ENCODE measurements at regions not wholly inside any gene's neighbourhood (a gene's known extent, or its start where the extent isn't known, plus 50 kb on each side); places are given as distances from the start of the nearest gene placed in this dataset.

DNA sequence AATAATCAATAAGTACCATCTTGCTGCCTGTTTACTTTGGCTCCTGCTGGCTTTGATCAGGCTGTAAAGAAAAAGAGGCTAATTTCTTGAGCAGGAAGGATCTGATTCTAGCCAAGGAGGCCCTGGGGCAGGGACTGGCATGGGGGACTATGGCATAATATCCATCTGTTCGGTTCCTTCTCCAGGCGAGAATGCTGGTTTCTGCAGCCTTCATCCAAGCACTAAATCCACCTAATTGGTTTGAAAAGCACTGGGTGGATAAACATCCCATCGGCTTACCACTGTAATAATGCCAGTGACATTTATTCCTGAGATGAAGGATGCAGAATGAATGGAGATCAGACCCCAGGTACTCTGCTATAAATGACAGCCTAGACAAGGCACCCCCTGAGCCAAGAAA lies 180.0 kb upstream of the ASIC2 start:
- H3K4me1 Mint-ChIP-seq (ENCODE audit: low read depth in 2 of 2): no peaks in the 10 kb centered on the region
- H3K4me3 Mint-ChIP-seq: no peak overlapping the region
- H3K27ac Mint-ChIP-seq: no peak overlapping the region
- H3K27me3 Mint-ChIP-seq: peaks cover 15 to 41% of the 10 kb centered on the region in 2 donors
- ATAC-seq (no peak), DNase-seq (ENCODE audit: low spot score) (no peak)
- H3K36me3 Mint-ChIP-seq: no peaks in the 10 kb centered on the region
- H3K9me3 Mint-ChIP-seq: no peaks in the 10 kb centered on the region

DNA sequence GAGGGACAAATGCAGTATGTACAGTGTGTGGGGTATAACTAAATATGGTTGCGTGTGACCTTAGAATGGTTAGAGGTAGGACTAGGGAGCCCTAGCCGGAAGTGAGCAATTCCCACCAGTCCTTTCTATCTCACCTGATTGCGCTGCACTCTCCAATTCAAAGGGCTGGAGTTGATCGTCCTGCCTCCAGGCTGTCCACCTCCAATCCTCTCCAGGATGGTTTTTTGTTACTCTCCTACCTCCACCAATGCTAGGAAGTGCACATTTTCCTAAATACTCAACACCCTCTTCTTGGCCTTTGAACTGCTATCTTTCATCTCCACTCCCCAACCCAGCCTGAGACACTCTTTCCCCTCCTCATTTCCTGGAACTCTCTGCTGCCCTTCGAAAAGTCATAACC lies 181.7 kb upstream of the ASIC2 start:
- Mint-ChIP-seq H3K27me3 (peaks cover 12 to 34% of the 10 kb centered on the region in 2 donors), H3K36me3 (no peaks in the 10 kb centered on the region), H3K4me1 (ENCODE audit: low read depth in 2 of 2) (no peaks in the 10 kb centered on the region), H3K27ac (no peak overlapping the region), H3K9me3 (no peaks in the 10 kb centered on the region), H3K4me3 (no peak overlapping the region)
- peak in 1 of 2 donors; percentile 15 for ATAC-seq
- DNase-seq (ENCODE audit: low spot score): no peak

DNA sequence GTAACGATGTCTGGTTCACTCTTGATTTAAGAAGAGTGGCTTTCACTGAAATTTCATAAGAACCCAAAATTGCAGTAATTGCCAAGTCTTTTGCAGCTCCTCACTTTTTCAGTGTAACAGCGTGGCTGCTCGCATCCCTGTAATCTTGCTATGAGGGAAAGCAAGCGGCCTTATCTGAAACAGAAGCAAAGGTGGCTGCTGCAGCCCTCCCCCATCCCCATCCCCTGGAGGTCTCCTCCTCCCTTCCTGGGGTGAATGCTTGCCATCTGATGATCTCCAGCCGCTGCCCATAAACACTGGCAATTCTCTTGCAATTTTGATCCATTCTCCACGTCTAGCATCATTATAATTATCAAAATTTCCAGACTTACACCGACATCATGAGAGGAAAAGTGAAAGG lies 182.5 kb upstream of the ASIC2 start:
- Mint-ChIP-seq H3K4me3 (no peak overlapping the region), H3K4me1 (ENCODE audit: low read depth in 2 of 2) (no peaks in the 10 kb centered on the region), H3K27me3 (peaks cover 12 to 34% of the 10 kb centered on the region in 2 donors), H3K9me3 (no peaks in the 10 kb centered on the region), H3K27ac (no peak overlapping the region), H3K36me3 (no peaks in the 10 kb centered on the region)
- no peak for ATAC-seq
- no peak for DNase-seq (ENCODE audit: low spot score)

DNA sequence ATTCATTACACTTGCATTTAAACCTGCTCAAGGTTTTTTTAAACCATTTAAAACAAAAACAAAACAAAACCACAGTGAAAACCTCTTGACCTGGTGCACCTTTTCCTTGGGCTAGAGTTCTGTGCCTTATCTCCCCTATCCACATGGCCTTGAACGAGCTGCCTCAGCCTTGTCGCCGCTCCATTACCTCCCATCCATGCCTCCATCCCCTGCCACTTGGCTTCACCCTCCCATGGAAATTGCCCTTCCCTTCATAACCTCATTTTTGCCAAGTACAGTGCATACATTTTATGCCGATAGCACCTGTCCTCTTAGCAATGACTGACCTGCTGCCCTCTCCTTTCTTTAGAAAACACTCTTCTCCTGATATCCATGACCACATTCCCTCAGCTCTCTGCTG lies 188.6 kb upstream of the ASIC2 start:
- H3K4me3 Mint-ChIP-seq: no peak overlapping the region
- DNase-seq (ENCODE audit: low spot score) (no peak), ATAC-seq (no peak)
- peaks cover 3 to 6% of the 10 kb centered on the region in 2 donors for H3K27me3 Mint-ChIP-seq
- H3K36me3 Mint-ChIP-seq: no peaks in the 10 kb centered on the region
- H3K4me1 Mint-ChIP-seq (ENCODE audit: low read depth in 2 of 2): no peaks in the 10 kb centered on the region
- H3K27ac Mint-ChIP-seq: no peak overlapping the region
- H3K9me3 Mint-ChIP-seq: no peaks in the 10 kb centered on the region

DNA sequence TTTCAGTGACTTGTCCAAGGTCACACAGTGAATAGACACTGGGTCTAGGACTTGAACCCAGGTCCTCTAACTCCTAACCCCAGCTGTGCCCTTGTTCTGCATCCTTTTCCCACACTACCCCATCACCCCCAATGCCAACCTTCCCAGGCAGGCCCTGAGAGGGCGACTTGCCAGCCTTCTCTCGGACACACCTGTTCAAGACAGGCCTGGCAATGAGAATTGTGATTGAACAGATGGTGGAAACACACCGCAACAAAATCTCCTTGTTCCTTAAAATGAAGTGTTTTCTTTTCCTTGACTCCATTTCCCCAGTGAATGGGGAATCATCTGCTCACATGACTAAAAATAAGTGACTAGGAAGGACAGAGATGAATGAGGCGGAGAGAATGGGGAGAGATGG lies 189.5 kb upstream of the ASIC2 start:
- no peak for DNase-seq (ENCODE audit: low spot score)
- H3K9me3 Mint-ChIP-seq: no peaks in the 10 kb centered on the region
- no peaks in the 10 kb centered on the region for H3K4me1 Mint-ChIP-seq (ENCODE audit: low read depth in 2 of 2)
- no peak overlapping the region for H3K4me3 Mint-ChIP-seq
- no peak overlapping the region for H3K27ac Mint-ChIP-seq
- no peak for ATAC-seq
- no peaks in the 10 kb centered on the region for H3K36me3 Mint-ChIP-seq
- H3K27me3 Mint-ChIP-seq: peaks cover 2 to 3% of the 10 kb centered on the region in 2 donors

DNA sequence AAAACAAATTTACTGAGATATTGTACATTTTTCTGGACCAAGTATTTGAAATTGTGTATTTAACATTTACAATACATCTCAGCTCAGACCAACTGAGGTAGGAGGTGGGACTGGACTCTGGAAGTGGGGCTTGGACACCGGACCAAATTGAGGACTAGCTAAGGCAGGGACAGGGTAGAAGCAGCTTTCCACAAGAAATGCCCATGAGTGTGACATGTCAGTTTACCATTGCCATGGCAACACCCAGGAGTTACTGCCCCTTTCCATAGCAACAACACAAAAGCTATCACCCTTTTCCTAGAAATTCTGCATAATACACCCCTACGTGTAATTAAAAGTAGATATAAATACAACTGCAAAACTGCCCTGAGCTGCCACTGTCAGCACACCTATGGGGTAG lies 191.5 kb upstream of the ASIC2 start:
- DNase-seq (ENCODE audit: low spot score) (no peak), ATAC-seq (no peak)
- Mint-ChIP-seq H3K36me3 (no peaks in the 10 kb centered on the region), H3K9me3 (no peaks in the 10 kb centered on the region), H3K4me1 (ENCODE audit: low read depth in 2 of 2) (no peaks in the 10 kb centered on the region), H3K27me3 (peaks cover 0 to 6% of the 10 kb centered on the region in 2 donors), H3K4me3 (no peak overlapping the region), H3K27ac (no peak overlapping the region)

DNA sequence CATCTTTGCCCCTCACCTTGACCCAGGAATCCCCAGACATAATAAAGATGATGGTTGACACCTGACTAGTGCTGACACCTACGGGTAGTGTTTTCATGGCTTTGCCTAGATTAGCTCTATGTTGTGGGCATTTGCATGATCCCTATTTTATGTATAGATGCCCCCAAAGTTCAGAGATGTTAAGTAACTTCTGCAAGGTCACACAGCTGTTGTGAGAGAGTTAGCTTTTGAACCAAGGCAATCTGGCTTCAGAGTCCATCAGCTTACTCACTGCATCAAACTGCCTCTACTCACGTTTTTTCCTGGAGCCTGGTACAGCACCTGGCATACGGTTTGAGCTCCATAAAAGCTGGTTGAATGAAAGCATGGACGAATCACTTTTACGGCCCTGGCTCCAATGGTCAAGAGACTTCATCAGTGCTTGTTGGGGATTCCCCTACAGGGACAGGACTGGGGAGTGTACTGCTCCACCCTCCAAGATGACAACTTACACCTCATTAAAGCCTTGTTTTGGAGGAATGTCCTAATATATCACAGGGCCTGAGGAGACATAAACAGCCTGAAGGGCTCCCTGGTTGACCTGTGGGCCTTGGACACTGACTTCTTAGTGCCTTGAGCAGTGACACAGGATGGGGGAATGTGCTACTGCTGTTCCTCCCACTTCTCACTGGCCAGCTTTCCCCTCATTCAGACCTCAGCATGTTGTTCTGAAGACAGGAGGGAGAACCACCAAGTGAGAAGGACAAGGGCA lies 193.2 kb upstream of the ASIC2 start:
- Mint-ChIP-seq H3K9me3 (no peaks in the 10 kb centered on the region), H3K4me1 (ENCODE audit: low read depth in 2 of 2) (no peaks in the 10 kb centered on the region), H3K4me3 (no peak overlapping the region), H3K27me3 (peaks cover 11 to 12% of the 10 kb centered on the region in 2 donors), H3K36me3 (no peaks in the 10 kb centered on the region), H3K27ac (no peak overlapping the region)
- DNase-seq (ENCODE audit: low spot score): no peak
- no peak for ATAC-seq

DNA sequence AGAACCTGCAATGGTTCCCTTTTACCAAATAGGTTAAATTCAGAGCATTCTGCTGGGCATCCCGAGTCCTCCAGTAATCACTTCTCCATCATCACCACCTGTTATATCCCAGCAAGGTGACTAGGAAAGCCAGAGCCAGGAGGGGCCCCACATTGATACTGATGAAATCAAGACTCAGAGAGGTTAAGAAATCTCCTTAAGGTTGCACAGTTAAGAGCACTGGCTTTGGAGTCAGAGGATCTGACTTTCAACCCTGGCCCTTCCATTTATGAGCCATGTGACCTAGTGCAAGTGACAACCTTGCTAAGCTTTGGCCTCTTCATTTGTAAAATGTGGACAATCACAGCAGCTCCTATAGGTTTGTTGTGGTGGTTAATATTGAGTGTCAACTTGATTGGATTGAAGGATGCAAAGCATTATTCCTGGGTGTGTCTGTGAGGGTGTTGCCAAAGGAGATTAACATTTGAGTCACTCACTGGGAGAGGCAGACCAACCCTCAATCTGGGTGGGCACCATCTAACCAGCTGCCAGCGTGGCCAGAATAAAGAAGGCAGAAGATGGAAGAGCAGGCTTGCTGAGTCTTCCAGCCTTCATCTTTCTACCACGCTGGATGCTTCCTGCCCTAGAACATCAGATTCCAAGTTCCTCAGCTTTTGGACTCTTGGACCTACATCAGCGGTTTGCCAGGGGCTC lies 194.2 kb upstream of the ASIC2 start:
- DNase-seq (ENCODE audit: low spot score) (no peak), ATAC-seq (no peak)
- H3K27me3 Mint-ChIP-seq: peaks cover 11 to 17% of the 10 kb centered on the region in 2 donors
- no peak overlapping the region for H3K4me3 Mint-ChIP-seq
- H3K9me3 Mint-ChIP-seq: no peaks in the 10 kb centered on the region
- H3K4me1 Mint-ChIP-seq (ENCODE audit: low read depth in 2 of 2): no peaks in the 10 kb centered on the region
- H3K36me3 Mint-ChIP-seq: no peaks in the 10 kb centered on the region
- no peak overlapping the region for H3K27ac Mint-ChIP-seq

DNA sequence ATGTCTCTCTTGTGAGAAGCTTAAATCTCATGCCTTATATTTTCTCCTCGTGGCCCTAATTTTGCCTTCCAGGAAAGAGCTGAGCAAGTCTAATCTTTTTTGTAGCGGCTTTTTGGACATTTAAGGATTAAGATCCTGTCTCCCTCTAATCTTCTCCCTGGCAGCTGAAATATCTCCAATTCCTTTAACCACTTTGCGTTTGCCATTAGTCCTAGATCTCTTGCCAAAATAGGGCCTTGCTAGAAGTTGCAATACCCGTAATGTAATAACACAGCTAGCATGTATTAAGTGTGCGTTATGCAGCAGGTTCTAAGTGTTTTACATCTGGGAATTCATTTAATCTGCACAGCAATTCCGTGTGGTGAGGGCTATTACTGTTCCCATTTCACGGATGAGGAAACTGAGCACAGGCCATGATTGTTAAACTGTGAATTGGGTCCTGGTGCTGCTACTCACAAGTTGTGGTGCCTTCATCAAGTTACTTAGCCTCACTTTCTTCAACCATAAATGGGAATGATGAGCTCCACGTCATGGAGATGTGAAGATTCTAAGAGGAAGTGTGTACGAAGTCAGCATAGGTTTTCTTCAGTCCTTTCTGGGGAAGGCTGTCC lies 198.9 kb upstream of the ASIC2 start:
- peaks cover 14 to 25% of the 10 kb centered on the region in 2 donors for H3K27me3 Mint-ChIP-seq
- H3K4me3 Mint-ChIP-seq: no peak overlapping the region
- H3K9me3 Mint-ChIP-seq: no peaks in the 10 kb centered on the region
- ATAC-seq (no peak), DNase-seq (ENCODE audit: low spot score) (no peak)
- H3K36me3 Mint-ChIP-seq: no peaks in the 10 kb centered on the region
- no peaks in the 10 kb centered on the region for H3K4me1 Mint-ChIP-seq (ENCODE audit: low read depth in 2 of 2)
- no peak overlapping the region for H3K27ac Mint-ChIP-seq

DNA sequence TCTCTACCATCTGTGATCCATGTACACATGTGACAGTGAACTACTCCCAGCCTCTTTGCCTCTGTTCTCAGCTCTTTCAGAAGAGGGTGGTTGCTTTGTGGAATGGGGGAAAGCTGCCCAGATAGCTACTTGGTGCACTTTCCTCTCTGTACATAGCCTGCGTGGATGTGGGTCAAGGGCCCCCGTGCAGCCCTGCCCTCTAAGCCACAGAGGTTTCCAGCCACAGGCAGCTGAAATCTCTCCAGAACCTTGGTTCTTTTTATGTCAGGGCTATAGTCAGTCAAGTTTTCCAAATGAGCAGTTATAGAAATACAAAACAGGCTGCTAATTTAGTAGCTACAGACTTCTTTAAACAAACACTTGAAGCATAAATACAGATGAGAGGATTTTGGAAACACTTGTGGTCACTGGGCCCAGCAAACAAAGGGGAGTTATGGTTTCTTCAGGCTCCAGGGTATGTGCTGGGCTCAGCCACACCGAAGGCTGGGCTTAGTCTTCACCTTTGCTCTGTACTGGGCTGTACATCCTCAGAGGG lies 199.7 kb upstream of the ASIC2 start:
- ATAC-seq (no peak), DNase-seq (ENCODE audit: low spot score) (no peak)
- H3K27me3 Mint-ChIP-seq: peaks cover 17 to 29% of the 10 kb centered on the region in 2 donors
- H3K9me3 Mint-ChIP-seq: no peaks in the 10 kb centered on the region
- H3K4me1 Mint-ChIP-seq (ENCODE audit: low read depth in 2 of 2): no peaks in the 10 kb centered on the region
- H3K27ac Mint-ChIP-seq: no peak overlapping the region
- no peaks in the 10 kb centered on the region for H3K36me3 Mint-ChIP-seq
- H3K4me3 Mint-ChIP-seq: no peak overlapping the region

DNA sequence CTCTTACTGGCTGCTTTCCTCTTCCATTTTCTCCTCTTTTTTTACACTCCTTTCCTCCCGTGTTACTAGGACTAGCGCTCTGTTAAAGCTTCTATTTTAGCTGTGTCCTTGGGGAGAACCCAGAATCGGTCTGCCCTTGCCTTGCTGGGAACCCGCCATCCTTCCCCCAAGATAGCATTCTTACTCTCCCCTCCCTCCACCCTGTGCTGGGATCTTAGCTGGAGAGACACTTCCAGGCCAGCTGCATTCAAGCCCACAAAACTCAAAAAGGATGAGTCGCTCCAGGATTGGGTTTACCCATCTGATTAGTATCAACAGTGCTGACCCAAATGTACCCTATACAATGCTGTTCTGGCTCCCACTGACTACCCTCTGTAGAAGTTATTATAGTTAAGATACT lies 200.5 kb upstream of the ASIC2 start:
- no peaks in the 10 kb centered on the region for H3K36me3 Mint-ChIP-seq
- H3K27ac Mint-ChIP-seq: no peak overlapping the region
- ATAC-seq (no peak), DNase-seq (ENCODE audit: low spot score) (no peak)
- H3K4me1 Mint-ChIP-seq (ENCODE audit: low read depth in 2 of 2): no peaks in the 10 kb centered on the region
- H3K27me3 Mint-ChIP-seq: peaks cover 21 to 37% of the 10 kb centered on the region in 2 donors
- H3K9me3 Mint-ChIP-seq: no peaks in the 10 kb centered on the region
- no peak overlapping the region for H3K4me3 Mint-ChIP-seq

DNA sequence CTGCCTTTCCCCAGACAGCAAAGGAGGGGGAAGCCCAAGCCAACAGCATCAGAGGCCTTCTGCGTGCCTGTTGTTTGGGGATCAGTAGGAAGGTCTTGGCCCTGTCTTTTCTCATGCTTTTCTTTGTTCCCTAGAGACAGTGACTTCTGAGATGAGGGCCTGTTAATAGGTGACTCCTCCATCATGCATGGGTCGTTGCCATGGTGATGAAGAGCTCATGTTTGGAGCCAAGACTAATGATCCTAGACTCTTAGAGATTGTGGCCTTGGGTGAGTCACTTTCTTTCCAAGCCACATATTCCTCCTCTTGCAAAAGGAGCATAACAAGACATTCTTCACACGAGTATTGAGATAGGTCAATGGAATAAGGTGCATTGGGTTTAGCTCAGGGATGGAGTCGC lies 201.1 kb upstream of the ASIC2 start:
- no peak overlapping the region for H3K27ac Mint-ChIP-seq
- H3K36me3 Mint-ChIP-seq: no peaks in the 10 kb centered on the region
- H3K9me3 Mint-ChIP-seq: no peaks in the 10 kb centered on the region
- ATAC-seq: no peak
- no peak overlapping the region for H3K4me3 Mint-ChIP-seq
- H3K4me1 Mint-ChIP-seq (ENCODE audit: low read depth in 2 of 2): no peaks in the 10 kb centered on the region
- DNase-seq (ENCODE audit: low spot score): no peak
- peaks cover 18 to 42% of the 10 kb centered on the region in 2 donors for H3K27me3 Mint-ChIP-seq

DNA sequence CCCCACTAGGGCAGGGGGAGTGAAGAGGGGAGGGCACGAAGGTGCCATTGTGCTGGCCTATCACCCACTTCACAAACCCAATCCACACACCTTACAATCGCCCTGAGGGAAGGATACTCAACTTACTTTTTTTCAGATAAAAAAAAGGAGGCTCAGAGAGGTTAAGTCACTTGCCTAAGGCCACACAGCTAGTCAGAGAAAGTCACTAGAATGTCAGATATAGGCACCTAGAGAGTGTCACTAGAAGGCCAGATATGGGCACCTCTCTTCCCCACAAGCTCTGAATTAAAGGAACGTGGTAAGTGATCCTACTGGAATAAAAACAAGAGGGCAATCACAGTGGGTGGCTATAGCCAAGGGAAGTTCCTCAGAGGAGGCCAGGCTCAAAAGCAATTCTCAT lies 204.5 kb upstream of the ASIC2 start:
- no peaks in the 10 kb centered on the region for H3K4me1 Mint-ChIP-seq (ENCODE audit: low read depth in 2 of 2)
- H3K4me3 Mint-ChIP-seq: no peak overlapping the region
- H3K36me3 Mint-ChIP-seq: no peaks in the 10 kb centered on the region
- no peaks in the 10 kb centered on the region for H3K9me3 Mint-ChIP-seq
- no peak overlapping the region for H3K27ac Mint-ChIP-seq
- H3K27me3 Mint-ChIP-seq: peaks cover 18 to 37% of the 10 kb centered on the region in 2 donors
- DNase-seq (ENCODE audit: low spot score) (no peak), ATAC-seq (no peak)

DNA sequence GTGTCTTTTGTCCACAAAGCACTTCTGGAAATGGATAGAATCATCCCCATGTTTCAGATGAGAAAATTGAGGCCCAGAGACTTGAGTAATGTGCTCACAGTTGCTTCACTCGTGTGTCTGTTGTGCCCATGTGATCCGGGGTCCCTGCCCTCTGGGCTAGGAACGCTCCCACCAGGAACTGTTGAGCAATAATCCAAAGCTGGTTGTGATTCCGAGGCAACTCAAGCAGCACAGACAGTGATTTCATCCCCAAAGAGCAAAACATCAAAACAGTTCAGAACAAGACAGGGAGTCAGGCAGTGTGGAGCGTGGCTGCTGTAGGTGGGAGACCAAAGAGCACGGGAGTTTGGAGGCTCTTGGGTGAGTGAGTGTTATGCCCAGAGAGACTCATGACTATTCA lies 205.0 kb upstream of the ASIC2 start:
- Mint-ChIP-seq H3K4me3 (no peak overlapping the region), H3K27ac (no peak overlapping the region), H3K4me1 (ENCODE audit: low read depth in 2 of 2) (no peaks in the 10 kb centered on the region), H3K27me3 (peaks cover 22 to 41% of the 10 kb centered on the region in 2 donors), H3K36me3 (no peaks in the 10 kb centered on the region), H3K9me3 (no peaks in the 10 kb centered on the region)
- no peak for DNase-seq (ENCODE audit: low spot score)
- ATAC-seq: no peak
